GM13977 (cell line): ENCODE measurements at regions not wholly inside any gene's neighbourhood (a gene's known extent, or its start where the extent isn't known, plus 50 kb on each side); places are given as distances from the start of the nearest gene placed in this dataset.

Experiments
- DNase-seq: peaks from one replicate; pipeline ENCODE4 v3.0.0; 2012; ENCODE audit warnings: low spot score
- in situ Hi-C: fragments of 300-500 bp; cut with MboI; formaldehyde crosslinking; loops from one replicate; pipeline ENCODE4 v1.12.0; 2022; ENCODE audit warnings: low sequenced_read_pairs, low pct_unique_long_range_greater_than_20kb, mixed read lengths, inconsistent platforms; ENCODE audit not compliant: unreplicated experiment
- TF ChIP-seq, protein P1 (sequence below): IDR thresholded peaks from 2 replicates; pipeline ENCODE4 v1.5.1; 2012; ENCODE audit warnings: mild to moderate bottlenecking, control low read depth; ENCODE audit not compliant: insufficient read depth; ENCODE audit errors: extremely low read depth, missing control alignments

DNA sequence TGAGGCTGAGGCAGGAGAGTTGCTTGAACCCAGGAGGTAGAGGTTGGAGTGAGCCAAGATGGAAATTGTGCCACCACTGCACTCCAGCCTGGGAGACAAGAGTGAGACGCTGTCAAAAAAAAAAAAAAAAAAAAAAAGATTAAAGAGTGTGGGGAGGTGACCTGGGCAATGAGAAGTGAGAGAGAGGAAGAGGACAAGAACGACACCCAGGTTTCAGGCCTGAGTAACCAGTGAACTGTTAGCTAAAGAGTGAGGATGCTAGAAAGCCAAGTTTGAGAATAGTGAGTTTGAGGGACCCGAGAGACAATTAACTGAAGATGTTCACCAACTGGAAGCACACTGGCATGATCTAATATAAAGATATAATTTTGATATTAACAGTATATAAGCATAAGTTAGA is 85.4 kb upstream of the TNFAIP3 start:
- in situ Hi-C loops: no loop called here
- no peak for DNase-seq
- TF ChIP-seq, protein P1, sequence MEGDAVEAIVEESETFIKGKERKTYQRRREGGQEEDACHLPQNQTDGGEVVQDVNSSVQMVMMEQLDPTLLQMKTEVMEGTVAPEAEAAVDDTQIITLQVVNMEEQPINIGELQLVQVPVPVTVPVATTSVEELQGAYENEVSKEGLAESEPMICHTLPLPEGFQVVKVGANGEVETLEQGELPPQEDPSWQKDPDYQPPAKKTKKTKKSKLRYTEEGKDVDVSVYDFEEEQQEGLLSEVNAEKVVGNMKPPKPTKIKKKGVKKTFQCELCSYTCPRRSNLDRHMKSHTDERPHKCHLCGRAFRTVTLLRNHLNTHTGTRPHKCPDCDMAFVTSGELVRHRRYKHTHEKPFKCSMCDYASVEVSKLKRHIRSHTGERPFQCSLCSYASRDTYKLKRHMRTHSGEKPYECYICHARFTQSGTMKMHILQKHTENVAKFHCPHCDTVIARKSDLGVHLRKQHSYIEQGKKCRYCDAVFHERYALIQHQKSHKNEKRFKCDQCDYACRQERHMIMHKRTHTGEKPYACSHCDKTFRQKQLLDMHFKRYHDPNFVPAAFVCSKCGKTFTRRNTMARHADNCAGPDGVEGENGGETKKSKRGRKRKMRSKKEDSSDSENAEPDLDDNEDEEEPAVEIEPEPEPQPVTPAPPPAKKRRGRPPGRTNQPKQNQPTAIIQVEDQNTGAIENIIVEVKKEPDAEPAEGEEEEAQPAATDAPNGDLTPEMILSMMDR: no peak

DNA sequence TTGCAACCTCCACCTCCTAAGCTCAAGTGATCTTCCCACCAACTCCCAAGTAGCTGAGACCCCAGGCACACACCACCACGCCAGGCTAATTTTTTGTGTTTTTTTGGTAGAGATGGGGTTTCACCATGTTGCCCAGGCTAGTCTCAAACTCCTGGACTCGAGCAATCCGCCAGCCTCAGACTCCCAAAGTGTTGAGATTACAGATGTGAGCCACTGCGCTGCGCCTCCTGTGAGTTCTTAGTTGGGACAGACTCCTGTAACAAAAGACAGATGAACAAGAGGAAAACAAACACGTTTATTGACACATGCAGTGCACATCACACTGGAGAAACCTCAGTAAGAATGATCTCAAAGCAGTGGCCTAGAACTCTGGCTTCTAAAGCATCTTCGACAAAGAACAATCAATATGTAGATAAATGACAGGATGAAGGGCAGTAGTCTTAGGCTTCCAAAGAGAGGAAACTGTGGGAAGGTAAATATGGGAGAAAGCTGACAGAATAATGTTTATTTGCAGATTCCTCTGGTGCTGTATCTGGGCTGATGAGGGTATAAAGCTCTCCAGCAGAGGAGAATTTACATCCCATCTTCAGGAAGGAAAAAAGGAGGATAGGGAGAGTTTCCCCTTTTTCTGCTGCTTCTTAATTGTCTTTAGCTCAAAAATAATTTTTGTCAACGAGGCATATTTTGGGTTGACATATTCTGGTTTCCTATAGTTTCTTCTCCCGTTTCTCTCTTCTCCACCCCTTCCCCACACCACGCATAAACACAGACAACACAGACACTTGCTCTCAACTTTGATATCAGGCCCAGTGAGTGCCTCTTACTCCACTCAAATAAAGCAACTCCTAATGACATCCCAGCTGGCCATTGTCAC is 84.7 kb upstream of the TNFAIP3 start:
- in situ Hi-C loops: no loop called here
- TF ChIP-seq, protein P1: no peak
- no peak for DNase-seq

DNA sequence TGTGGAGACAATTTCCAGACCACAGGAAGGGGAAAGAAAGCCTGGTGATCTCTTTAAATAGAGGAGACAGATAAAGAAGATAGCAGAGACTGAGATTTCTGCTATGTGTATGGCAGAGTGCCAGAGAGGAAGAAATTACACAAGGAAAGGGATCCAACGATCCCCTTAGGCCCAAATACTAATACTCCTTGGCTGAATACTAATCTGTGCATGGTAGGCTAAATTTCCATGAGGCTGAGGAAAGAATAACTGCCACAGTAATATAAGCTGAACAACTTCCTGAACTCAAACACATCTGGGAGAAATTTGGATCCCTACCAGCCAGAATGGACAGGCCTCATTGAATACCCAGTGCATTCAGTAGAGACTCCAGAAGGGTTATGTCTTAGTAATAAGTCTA is 83.3 kb upstream of the TNFAIP3 start:
- no peak for DNase-seq
- in situ Hi-C loops: no loop called here
- TF ChIP-seq, protein P1: no peak

DNA sequence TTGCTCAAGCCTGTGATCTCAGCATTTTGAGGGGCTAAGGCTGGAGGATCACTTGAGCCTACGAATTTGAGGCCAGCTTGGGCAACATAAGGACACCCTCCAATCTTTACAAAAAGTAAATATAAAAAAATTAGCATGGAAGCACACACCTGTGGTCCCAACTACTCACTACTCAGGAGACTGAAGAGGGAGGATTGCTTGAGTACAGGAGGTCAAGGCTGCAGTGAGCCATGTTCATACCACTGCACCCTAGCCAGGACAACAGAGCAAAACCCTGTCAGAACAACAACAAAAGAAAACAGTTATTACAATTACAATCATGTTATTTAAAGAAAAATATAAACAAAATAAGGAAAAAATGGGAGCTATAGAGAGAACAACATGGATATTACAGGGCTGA is 82.5 kb upstream of the TNFAIP3 start:
- in situ Hi-C loops: no loop called here
- TF ChIP-seq, protein P1: no peak

DNA sequence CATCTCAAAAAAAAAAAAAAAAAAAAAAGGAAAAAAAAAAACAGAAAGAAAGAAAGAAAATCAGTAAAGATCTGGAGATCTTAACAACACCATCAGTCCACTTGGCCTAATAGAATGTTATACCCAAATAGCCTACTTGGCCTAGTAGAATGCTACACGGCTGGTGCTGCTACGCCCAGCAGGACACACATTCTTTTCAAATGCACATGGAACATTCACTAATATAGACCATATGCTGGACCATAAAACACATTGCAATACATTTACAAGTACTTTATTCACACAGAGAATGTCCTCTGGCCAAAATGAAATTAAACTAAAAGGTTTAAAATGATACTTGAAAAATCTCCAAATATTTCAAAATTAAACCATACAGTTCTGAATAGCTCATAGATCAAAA is 80.0 kb upstream of the TNFAIP3 start:
- TF ChIP-seq, protein P1: no peak
- in situ Hi-C loops: no loop called here
- DNase-seq: no peak

More for the DNA sequence above, 82.5 kb upstream of the TNFAIP3 start:
- no peak for DNase-seq

DNA sequence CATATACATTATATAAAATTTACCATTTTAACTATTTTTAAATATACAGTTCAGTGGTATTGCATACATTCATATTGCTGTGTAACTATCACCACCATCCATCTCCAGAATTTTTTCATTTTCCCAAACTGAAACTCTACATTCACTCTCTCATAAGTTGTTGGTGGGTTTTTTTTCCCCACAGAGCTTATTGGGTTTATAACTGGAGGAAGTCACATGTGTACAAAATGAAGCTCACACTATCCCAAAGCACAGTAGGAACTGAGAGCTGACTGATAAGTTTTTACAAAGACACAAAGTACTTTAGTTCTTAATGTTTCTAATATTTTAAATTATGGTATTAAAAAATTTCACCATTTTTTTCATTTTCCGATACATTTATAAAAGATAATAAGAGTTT is 78.8 kb upstream of the TNFAIP3 start:
- TF ChIP-seq, protein P1: no peak
- no peak for DNase-seq
- in situ Hi-C loops: no loop called here
